GM18858 (cell line): ENCODE measurements at regions not wholly inside any gene's neighbourhood (a gene's known extent, or its start where the extent isn't known, plus 50 kb on each side); places are given as distances from the start of the nearest gene placed in this dataset.

Source experiments
- ATAC-seq: cut with Tn5 transposase; IDR thresholded peaks from one replicate; pipeline ENCODE4 v1.9.1; 2021; ENCODE audit not compliant: unreplicated experiment

DNA sequence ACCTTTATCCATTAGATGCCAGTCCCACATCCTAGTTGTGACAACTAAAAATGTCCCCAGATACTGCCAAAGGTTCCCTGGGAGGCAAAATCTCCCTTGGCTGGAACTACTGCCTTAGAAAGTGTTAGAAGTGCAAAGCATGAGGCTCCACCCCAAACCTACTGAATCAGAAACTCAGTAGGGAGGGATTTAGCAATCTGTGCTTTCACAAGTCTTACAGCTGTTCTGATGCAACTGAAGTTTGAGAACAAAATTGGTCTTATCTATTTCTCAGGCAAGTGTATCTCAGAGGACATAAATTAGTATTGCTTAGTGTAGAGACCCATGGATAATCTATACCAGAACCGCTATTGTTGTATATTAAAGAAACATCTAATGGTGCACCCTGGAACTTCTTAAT is 70.2 kb downstream of the CLDN1 start:
- ATAC-seq: no peak

DNA sequence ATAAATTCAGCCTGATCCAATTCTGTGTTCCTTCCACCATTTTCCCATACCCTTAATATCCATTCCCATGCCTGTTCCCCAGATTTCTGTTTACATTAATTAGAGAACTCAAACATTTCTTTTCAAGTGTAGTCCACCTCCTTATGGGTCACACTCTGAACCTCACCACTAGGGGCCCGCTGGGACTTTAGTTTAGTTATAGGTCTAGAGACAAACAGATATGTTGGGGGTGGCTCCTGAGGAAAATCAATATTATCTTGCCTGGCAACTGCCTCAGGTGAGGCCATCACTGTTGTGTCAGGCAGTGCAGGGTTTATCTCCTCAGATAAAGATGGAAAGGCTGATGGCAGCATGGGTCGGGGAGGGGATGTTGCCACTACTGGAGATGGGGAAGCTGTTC is 72.8 kb downstream of the CLDN1 start:
- ATAC-seq: no peak

DNA sequence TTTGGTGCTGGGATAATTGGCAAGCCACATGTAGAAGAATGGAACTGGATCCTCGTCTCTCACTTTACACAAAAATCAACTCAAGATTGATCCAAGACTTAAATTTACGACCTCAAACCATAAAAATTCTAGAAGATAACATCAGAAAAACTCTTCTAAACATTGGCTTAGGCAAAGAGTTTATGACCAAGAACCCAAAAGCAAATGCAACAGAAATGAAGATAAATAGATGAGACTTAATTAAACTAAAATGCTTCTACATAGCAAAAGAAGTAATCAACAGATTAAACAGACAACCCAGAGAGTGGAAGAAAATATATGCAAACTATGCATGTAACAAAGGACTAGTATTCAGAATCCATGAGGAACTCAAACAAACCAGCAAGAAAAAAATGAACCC is 80.1 kb downstream of the CLDN1 start:
- no peak for ATAC-seq

DNA sequence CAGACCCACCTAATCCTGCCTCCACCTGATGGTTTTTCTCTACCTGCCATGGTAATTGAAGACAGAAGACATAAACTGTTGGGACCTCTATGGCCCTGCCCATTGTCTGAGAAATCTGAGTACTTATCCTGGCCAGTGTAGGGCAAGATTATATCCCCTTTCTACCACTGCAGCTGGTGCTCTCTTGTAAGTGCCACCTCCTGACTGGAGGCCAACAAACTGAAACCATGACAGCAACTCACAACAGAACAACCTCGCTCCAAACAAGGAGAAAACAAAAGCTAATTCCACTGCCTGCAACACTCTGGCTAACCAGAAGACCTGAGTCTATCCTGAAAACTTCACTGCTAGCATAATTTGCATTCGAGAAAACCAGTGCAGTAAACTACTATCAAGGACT is 82.9 kb downstream of the CLDN1 start:
- ATAC-seq: no peak

DNA sequence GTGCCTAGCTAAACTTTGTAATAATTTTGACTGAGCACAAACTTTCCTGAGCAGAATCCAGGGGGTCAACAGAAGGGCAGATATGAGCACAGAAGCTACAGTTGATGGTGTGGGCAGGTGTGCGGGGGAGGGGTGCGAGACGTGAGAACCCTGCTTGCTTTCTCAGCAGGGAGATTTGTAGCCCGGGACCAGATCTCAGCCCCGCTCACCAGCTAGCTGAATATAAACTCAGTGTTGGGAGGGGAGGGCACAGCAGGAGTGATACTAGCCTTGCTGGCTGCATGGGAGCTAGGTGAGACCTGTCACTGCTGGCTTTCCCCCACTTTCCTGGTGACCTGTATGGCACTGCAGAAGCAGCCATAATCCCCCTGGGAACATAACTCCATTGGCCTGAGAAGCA is 83.4 kb downstream of the CLDN1 start:
- no peak for ATAC-seq

DNA sequence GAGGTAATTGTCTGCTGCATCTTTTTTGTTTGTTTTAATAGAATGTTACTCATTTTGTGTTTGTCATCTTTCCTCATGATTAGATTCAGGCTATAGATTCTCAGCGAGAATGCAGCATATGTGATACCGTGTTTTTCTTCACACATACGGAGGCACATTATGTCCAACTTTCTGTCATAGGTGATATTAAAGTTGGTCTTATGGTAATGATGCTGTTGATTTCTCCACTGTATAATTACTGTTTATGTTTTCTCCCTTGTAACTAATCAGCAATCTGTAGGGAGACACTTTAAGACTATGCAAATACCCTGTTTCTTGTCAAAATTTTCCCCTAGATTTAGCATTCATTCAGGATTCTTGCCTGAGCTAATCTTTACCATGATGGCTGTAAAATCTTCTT is 87.6 kb downstream of the CLDN1 start:
- no peak for ATAC-seq

DNA sequence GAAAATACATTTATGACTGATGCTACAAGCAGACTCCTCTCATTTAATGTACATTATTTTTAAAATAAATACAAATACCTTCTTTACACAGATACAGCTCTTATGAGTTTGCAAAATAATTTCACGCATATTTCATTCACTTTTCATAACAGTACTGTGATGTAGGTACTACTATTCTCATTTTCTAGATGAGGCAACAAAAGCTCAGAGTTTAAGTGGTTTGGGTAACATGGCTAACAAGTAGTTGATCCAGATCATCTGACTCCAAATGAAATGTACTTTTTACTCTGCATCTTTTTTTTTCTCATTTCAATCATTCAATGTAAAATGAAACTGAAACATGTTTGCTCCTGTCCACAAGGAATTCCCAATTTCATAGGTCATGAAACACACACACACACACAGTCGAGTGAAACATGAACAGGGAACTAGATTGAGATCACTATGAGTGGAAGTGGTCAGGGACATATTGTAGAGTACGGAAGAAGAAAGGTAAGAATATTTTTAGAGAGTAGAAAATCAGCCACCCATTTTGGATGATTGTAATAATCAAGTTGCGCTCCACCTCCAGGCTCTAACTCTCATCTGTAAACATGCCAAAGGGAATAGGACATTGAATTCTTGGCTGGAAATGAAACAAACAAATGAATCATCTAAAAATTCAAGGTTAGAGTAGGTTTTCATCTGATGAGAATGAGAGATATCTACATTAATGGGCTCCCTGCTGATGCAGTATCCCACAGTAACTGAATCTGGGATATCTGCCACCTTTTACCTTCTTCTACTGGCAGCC is 92.4 kb downstream of the CLDN1 start:
- ATAC-seq: no peak

DNA sequence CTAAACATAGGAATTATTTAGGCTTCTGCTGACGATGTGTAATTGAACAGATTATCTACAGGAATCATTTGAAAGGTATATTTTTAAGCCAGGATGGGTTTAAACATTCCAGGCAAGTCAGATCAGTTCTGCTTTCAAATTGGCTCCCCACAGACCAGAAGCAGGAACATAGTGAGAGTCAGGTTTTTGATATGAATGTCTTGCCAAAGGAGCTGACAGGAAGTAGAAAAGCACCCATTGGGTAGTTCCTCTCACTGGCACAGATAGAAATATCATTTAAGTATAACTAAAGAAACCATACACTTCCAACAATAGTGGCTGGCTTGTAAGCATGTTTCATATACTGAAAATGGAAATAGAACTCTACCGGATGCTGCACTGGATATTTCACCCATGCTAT is 95.2 kb downstream of the CLDN1 start:
- ATAC-seq: no peak

DNA sequence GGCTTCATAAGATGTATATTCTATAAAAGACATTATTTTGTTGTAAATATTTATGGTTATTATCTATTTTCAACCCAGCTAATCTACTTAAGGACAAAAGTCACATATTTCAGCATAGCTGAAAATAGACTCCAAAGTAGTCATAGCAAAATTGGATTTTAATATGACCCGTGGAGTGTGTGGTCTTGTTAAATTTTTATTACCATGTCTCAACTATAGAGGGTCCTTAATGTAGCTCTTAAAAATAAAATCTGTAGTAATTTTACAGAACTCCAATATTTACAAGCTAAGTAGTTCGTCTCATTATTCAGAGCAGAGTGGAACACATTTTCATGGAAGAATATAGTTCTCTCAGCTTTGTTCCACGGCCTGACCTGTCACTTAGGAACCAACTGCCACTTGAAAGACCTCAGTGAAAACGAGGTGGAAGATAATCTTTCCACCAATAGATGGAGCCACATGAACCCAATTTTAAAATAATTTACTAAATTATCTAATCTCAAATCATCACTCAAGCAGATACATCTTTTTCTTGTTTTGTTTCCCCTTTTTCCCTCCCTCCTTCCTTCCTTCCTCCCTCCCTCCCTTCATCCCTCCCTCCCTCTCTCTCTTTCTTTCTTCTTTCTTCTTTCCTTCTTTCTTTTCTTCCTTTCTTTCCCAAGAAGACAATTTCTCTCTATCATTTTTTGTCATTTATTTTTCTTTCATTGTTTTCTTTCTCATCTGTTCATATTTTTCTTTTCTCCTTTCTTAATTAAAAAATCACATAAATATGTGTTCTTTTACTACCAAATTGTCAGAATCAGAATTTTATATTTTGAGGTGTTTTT is 97.2 kb downstream of the CLDN1 start:
- ATAC-seq: no peak

DNA sequence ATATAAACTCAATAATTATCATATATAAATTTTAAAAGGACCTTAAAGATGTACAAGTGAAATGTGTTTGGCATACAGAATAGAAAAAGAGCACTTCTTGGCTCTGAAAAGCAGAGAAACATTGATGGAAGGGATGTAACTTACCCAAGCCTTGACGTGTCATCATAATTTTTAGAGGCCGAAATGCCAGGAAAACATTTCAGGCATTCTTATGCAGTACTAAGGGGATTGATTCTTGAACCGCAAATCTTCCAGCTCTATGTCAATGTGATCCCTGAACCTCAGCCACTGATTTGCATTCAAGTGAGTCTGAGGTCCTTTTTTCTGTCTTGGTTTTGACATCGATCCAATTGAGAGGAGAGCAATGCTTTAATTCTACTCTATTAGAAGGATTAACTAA is 97.8 kb downstream of the CLDN1 start:
- no peak for ATAC-seq

DNA sequence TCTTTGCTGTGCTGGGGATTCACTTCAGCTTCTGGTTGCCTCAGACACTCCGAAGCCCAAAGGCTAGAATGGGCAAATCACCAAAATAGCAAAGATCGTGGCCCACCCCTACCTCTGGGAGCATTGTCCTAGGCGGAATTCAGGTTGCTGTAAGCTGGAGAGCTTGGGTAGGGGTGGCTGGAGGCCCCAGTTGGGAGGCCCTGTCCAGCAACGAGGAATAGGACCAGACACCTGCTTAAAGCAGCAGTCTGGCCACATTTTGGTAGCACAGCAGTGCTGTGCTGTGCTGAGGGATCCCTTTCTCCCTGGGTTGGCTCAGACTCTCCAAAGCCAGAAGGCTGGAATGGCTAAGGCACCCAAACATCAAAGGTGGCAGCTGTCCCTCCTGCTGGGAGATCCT is 99.3 kb downstream of the CLDN1 start:
- ATAC-seq: no peak

DNA sequence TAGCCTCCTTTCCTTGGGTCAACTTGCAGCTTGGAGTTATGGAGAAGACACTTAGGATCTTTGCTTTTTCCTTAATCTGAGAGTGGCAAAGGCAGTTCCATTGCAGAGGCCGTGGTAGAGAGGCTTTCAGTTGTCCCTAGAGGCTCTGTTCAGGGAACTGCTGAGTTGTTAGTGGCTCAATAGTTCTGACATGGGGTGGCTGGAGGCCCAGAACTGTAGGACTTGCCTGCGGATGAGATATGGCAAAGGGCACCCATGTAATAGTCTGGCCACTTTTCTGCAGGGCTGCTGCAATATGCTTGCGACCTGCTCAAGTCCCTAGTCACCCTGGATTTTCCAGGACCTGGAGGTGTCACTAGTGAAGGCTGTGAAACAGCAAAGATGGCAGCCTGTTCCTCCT is 99.9 kb downstream of the CLDN1 start:
- ATAC-seq: no peak

DNA sequence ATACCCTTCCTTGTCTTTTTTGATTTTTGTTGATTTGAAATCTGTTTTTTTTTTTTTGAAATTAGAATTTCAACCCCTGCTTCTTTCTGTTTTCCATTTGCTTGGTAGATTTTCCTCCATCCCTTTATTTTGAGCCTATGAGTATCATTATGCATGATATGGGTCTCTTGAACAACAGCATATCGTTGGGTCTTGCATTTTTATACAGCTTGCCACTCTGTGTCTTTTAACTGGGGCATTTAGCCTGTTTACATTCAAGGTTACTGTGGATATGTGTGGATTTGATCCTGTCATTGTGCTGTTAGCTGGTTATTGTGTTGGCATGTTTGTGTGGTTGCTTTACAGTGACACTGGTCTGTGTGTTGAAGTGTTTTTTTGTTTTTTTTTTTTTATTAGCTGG is 99.7 kb upstream of the P3H2 start:
- ATAC-seq: no peak

DNA sequence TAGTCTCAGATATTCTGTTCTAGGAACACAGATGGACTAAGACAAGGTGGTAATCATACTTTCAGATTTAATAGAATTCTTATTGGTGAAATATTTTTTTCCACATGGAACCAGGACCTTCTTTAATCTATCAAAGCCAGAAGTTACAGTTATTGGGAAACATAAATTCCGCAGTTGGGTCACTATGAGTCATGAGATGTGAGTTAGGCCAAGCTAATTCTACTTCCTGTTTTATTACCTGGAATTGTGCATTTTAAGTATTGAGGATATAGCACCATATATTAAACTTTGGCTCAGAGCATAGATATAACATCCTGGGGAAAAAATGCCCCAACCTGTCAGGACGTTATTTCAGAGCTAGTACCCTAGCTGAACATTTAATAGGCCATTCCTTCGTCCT is 96.4 kb upstream of the P3H2 start:
- ATAC-seq: no peak

DNA sequence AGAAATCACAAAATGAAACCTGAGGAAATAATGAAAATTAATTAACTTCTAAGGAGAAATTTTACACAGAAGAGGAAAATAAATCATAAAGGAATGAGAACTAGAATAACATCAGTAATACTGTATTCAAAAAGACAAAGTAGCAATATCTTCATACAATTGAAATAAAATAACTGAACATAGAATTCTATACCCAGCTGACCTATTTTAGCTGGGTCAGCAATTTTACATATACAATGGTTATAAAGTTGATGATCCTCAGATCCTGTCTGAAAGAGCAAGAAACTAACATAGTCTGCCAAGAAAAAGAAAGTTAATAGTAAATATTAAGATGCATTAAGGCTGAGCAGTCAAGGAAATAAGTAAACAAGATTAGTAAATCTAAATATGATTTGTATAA is 93.0 kb upstream of the P3H2 start:
- no peak for ATAC-seq

DNA sequence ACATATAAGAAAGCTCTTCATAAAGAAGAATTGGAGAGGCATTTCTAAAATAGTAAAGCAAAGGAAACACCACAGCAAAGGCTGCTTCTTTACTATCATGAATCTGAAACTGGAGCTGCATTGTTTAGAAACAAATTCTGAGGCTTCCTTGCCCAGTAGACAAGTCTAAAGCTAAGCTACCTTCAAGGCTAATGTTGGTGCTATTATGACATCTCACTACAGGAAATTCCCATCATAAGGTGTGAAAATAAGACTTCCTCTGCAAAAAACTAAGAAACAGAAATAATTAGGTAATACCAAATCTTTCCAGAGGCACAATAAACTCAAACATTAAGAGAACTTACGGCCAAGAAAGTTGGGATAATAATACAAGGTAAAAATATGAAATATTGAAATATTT is 89.9 kb upstream of the P3H2 start:
- peak; percentile 41 for ATAC-seq

DNA sequence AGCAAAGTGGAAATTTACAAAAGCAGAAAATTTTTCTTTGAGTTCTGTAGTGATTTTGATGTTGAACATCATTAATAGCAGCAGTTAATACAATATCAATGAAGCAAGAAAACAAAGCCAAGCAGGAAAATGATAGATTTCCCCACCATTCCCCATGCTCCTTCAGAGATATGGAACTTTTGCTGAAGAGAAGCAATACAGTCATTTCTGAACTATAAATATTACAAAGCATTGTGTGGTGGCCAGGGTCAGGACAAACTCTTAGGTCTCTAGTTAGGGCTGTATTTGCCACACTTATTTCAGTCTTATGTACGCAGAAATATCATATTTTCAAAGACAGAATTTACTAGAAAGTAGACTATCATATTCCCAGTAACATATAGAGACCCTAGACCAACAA is 88.8 kb upstream of the P3H2 start:
- ATAC-seq: no peak

DNA sequence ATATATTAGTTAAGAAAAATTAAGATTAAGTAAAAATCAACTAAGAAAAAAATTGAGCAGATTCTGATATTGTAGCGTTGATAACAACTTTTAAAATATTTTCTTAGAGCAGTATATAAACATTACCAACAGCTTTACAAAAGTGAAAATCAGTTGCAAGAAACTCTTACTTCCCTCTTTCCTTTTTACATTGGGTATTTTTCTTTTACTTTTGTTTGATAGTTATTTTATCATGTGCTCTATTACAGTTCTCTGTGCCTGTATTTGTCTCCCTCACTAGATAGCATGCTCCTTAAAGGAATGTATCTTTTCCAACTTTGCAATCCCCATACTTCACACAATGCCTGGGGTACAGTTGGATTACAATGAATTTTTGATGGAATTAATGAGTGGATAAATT is 87.5 kb upstream of the P3H2 start:
- no peak for ATAC-seq

DNA sequence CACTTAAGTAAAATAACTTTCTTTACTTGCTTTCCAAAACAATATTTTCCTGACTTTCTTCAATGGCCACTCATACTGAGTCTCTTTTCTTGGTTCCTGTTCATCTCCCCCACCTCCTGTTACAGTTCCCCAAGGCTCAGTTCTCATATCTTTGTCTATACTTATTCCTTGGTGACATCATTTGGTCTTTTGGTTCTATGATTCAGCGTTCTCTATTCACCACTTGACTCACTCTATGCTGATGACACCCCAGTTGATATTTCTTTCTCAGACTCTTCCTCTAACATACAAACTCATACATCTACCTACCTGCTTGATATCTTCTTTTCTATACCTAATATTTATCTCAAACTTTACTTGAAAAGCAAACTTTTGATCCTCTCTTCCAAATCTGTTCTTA is 85.0 kb upstream of the P3H2 start:
- ATAC-seq: peak; percentile 75

DNA sequence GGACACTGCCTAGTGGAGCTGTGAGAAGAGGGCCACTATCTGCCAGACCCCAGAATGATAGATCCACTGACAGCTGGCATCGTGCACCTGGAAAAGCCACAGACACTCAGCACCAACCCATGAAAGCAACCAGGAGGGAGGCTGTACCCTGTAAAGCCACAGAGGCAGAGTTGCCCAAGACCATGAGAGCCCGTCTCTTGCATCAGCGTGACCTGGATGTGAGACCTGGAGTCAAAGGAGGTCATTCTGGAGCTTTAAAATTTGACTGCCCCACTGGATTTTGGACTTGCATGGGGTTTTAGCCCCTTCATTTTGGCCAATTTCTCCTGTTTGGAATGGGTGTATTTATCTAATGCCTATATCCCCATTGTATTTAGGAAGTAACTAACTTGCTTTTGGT is 83.5 kb upstream of the P3H2 start:
- no peak for ATAC-seq

DNA sequence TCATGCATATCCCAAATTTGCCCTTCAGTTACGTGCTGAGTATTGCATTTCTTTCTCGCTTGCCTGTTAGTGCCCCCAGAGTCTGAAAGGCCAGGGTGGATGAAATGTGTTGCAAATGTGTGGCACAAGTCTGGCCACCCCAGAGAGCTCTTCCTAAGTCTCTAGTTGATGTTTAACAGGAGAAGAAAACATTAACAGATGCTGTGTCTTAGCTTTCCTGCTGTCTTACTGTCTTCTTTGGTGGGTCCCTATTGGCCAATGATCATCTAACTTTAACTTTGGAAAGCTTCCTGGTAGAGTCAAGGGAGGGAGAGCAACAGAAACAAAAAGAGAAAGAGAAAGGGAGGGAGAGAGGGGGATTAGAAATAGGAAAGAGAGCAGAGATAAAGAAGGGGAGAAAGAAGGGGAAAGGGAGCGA is 76.7 kb upstream of the P3H2 start:
- ATAC-seq: no peak

DNA sequence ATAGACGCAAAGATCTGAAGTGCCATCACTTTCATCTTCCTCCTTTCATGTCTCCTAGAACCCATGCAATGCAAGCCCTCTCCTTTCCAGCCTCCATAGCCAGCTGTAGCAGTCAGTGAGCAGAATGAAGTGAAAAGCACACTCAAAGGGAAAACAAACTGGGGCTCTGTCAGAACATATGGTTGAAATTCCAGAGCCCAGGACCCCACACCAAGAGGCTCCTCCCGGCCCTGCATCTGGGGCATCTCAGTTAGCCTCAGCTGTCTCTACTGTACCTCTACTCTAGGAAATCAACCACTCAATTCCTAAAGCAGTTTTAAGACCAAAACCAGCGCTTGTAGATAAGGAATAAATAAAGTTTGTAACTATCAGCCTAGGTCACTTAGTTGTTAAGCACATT is 73.8 kb upstream of the P3H2 start:
- ATAC-seq: no peak

DNA sequence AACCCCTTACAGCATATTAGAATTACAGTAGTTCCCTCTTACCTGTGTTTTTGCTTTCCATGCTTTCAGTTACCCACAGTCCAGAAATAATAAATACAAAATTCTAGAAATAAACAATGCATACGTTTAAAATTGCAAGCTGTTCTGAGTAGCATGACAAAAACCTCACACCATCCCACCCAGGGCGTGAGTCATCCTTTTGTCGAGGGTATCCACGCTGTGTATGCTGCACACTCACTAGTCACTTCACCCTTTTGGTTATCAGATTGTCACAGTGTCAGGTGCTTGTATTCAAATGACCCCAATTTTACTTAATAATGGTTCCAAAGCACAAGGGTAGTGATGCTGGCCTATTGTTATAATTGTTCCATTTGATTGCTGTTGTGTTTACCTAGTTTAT is 72.5 kb upstream of the P3H2 start:
- ATAC-seq: no peak
